AG20443 (cell line): ENCODE measurements at regions not wholly inside any gene's neighbourhood (a gene's known extent, or its start where the extent isn't known, plus 50 kb on each side); places are given as distances from the start of the nearest gene placed in this dataset.

ENCODE experiments used
- DNase-seq: peaks from one replicate; pipeline ENCODE4 v3.0.0; 2012; ENCODE audit warnings: low spot score, mixed read lengths

DNA sequence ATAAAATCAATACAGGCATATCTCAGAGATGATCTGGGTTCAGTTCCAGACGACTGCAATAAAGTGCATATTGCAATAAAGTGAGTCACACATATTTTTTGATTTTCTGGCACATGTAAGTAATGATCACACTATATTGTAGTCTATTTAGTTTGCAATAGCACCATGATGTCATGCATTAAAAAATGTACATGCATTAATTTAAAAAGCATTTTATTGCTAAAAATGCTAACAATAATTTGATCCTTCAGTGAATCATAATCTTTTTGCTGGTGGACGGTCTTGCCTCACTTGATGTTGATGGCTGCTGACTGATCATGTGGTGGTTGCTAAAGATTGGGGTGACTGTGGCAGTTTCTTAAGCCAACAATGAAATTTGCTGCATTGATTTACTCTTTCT, 511.1 kb downstream of the OTOL1 start:
- DNase-seq, result no peak

DNA sequence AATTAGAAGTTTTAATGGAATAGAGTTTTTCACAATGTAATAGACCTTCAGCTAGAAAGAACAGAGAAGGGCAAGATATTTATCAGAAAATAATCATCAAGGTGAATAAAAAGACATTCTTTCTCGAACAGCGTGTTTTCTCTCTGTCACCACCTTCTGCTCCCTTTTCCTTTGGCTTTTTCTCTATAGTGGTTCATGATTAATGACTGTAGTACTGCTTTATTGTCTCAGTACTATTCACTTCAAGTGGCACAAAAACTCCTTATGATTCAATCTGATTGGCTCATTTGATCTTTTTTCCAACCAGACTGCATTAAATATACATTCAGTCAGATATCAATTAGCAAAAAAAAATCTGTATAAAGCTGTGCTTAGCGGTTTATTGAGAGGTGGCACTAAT, 516.0 kb downstream of the OTOL1 start:
- DNase-seq, result no peak

DNA sequence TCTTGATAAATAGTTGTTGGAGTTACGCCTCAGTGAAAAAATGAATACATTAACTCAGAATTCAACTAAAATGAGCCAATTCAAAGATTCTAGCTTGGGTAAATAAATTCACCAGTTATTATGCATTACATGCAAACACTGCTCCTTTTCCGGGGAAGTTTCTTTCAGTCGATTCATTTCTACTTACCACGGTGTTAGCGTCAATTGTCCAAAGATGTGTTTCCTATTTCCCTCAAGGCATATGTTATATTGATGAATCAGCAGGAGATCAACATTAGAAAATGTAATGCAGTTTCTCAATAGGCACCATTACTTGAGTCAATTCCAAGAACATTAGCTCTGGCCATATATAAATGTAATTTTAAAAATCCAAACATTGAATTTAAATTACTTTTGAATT, 517.7 kb downstream of the OTOL1 start:
- no peak for DNase-seq

DNA sequence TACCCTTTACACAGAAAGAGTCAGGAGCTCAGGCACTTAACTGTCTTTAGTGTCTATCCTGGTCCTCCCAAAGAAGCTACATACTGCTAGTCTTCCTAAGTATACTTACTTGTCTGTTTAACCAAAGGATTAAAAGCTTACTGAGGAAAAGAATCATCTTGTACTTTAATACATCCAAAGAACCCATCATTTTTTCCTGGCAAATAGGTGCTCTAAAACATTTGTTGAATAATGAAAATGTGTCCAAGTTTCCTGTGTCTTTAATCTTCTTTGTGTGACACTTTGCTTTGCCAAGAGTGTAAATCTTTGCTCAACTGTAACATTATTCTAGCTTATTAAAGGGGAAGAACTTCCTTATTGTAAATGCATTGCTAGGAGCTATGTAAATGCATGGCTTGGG, 519.2 kb downstream of the OTOL1 start:
- no peak for DNase-seq

DNA sequence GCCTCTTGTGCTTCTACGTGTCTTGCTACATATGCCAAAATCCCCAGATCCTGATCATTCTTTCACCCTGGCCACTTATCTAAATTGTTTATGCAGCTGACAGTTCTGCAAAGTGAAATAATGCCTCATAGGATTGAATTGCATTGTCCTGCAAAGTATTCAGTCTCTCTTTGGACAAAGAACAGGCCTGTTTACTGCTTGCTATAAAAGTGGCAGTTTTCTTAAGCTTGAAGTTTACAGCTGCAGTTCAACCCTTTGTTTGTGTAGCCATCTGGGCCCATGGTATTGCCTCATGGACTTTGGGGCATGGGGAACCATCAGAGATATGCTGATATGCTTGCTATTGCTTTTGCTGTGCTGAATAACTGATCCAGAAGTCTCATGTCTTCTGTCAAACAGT, 523.2 kb downstream of the OTOL1 start:
- no peak for DNase-seq

DNA sequence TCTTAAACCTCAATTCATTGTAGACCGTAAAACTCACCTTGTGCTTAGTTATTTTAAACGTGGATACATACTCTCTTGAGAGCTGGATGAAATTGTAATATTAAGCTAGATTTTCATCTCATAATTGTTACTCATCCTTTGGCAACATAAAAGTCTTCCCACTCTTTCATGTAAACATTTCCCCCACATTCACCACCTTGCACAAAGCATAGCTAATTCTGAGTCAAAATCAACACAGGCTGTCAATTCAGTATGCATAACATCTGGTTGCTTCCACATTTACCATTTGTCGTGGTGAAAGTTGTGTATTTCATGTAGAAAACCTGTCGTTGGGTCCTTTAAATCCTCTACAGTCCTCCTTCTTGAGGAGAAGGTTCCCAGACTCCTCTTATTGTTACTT, 524.6 kb downstream of the OTOL1 start:
- no peak for DNase-seq

DNA sequence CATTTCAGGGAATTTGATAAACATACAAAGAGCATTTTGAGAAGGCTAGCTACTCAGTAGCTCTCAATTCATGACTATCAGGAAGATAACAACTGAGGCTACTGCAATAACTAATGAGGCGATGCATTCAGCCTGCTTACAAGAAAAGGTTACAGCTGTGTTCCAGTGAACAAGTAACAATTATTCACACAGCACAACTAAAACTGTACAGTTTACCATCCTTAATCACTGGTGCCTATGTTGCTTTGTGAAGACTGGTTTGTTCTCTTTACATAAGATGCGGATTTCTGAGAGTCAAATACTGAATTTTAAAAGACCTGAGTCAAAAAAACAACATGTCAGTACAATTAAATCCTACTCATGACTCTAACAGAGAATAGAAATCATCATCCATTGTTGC, 526.3 kb downstream of the OTOL1 start:
- no peak for DNase-seq

DNA sequence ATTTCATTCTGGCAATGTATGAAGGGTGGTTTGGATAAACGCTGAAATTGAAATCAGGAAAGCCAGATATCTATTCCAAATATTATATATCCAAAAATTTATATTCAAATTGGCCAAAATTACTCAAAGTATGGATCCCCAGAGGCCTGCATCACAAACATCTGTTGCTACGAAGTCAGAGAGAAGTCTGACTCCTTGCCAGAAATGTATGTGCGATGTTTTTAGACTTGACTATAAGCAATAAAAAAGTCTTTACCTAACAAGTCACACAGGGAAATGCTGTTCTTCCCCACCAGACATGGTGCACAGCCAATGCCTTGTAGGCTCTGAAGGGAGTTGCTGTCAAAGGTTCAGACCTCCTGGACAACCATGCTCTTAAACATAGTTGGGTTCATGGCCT, 533.1 kb downstream of the OTOL1 start:
- DNase-seq, result no peak

DNA sequence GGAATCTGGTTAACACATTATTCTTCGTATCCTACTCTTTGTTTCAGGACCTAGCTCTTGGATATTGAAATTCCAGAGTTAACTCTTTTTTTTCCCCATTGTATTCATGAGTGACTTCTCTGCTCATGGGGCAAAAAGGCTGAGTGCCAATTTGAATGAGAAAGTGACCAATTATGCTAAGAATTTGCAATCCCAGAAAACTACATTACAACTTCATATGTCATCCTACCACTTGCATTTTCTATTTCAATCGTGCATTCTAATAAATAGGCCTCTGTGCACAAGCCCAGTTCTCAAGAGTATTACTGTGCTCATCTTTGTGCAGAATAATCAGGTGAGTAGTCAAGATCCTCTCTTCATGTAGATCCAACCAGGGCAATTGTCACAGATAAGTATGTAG, 537.8 kb downstream of the OTOL1 start:
- DNase-seq, result peak; percentile 42

DNA sequence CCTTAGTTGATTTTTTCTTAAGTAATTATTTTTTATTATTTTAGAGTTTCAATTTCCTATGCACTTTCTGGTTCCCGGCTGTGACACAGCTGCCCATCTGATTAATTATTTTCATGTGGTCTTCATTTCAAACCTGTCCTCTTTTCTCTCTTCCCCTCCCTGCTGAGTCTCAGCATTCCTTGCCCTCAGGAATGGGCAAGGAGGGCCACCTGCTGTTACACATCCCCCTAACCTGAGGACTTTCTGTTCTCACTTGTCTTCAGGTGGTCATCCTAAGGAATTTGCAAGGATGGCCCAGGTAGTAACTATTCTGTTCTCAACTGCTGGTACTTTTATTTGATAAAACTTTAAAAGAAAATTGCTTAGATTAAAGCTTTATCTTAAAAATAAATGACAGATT, 545.0 kb downstream of the OTOL1 start:
- DNase-seq, result no peak

DNA sequence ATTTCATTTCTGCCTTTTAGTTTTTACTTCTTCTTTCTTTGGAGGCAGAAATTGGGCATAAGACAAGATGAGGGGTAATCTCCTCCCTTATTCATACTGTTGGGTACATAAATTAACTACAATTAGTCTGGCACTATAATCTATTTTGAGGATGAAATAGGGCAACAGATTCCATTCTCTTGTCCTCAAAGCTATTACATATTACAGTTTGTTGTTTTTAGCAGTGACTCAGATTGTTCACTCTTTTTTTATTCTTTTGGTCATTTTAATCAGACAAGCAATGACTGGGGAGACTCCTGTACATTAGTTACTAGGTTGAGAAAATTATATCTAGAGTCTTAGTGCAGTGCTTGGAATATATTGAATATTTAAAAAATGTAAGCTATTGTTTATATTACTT, 556.0 kb downstream of the OTOL1 start:
- peak; percentile 27 for DNase-seq

DNA sequence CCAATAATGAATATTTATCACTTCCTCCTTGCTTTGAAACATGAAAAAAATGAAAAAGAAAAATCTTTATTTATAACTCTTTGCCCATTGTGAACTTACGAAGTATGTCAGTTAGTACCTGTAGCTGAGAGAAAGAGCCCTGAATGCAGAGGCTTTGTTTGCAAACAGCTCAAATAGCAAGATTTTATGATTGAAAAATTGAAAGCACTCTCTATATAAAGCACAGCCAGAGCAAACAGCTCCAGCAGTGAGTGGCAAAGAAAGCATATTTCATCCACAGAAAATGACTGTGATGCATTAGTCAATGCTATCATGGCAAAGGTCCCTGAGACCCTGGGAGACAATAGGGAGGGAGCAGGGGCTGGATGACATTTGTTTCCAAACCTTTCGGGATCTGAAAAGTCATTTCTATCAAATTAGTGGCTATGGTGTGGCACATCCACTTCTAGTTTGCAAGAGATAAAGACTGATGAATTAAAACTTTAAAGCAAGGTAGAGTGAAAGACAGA, 576.1 kb downstream of the OTOL1 start:
- no peak for DNase-seq

DNA sequence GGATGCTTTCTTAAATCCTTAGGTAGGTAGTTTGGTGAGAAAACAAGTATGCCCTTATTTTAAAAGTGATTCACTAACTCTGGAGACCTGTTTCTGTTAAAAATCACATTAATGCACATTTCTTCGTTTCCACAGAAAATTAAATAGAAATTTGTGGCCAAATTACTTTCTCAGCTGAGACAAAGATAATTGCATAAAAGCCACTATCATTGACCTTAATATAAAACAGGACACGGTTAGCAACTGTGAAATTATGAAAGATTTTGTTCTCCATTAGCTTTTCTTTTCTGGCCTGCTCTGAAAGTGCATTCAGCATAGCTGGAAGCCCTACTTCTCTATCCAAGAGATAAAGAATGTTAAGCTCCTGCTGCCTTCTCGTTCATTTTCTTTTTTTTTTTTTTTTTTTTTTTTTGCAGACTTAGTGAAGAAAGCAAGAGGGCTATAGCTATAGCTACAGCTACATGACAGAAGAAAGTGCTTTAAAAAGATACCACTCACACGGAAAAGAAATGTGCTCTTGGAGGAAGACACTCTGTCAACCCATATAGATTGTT, 576.9 kb downstream of the OTOL1 start:
- no peak for DNase-seq

DNA sequence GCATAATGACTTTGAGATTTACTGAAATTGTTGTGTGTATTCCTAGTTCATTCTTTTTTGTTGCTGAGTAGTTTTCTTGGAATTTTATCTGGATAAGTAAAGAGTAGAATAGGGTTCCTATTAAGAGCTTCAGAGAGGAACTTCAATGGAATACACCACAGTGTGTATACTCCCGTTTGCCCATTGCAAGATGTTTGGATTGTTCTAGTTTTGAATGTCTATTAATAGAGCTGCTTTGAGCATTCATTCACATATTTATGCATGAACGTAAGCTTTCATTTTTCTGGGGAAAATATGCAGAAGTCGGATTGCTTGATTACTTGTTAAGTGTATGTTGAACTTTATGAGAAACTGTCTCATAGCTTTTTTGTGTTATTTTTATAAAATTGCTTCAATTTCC, 580.5 kb downstream of the OTOL1 start:
- peak; percentile 20 for DNase-seq

DNA sequence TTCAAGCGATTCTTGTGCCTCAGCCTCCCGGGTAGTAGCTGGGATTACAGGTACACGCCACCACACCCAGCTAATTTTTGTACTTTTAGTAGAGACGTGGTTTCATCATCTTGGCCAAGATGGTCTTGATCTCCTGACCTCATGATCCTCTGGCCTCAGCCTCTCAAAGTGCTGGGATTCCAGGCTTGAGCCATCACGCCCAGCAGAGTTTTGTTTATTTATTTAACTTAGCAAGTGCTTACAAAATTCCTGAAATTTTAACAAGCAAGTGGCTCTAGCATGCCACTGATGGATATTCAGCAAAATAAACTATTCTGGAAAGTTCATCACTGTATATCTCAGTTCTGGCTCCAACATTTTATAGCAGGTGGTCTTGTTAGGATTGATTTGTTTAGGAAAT, 585.9 kb downstream of the OTOL1 start:
- no peak for DNase-seq

DNA sequence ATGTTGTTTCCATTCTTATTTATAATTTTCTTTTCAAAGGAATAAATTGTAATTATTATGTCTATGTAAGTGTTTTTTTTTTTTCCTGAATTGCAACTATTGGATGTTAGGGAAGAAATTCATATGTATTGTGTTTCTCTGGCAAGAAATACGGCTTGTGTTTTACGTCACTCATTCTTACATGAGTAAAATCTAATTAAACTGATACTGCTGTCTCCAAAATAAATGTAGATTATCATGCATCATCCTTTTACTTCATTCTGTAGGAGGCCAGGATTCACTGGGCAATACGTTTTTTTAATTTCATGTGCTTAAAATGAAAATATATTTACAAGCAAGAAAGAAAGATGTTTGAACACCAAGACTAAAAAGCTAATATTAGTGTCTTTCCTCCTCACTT, 590.8 kb downstream of the OTOL1 start:
- no peak for DNase-seq

DNA sequence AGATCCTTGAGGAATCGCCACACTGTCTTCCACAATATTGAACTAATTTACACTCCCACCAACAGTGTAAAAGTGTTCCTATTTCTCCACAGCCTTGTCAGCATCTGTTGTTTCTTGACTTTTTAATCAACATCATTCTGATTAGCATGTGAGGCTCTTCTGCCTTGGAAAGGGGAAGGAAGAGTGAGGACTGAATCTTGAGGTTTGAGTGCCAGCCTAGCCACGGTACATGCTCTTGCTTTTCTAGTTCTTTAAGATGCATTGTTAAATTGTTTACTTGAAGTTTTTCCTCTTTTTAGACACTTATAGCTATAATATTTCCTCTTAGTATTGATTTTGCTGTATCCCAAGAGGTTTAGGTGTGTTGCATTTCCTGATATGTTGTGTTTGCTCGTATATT, 596.1 kb downstream of the OTOL1 start:
- no peak for DNase-seq

DNA sequence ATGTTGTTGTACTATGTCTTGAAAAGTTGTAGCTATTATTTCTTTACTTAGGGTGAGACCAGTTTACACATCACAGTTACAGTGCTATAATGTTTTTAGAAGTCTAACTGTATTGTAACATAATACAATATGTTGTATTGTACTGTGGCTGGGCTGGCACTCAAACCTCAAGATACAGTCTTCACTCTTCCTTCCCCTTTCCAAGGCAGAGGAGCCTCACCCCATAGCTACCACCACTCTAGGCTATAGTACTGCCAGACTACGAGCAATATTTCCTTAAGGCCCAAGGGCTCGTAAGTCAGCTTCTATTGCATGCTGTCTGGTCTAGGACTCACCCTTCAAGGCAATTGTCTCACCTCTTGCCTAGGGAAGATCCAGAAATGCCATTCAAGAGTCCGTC, 597.7 kb downstream of the OTOL1 start:
- DNase-seq, result no peak

DNA sequence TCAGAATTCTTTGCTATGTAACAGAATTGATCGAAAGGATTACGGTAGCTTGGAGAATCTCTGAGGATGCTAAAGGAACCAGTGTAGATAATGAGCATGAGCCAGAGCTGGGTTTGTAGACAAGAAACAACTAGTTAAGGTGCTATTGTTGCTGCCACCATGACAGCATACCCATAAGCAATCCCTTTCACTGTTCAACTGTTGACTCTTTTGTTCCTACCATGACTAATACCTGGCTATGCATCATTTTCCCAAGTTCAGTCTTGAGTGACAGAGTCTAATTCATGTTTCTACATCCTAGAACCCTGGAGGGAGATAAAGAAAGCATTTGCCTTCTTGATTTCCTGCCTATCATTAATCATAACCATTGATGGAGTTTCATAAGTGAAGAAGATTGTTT, 600.3 kb downstream of the OTOL1 start:
- no peak for DNase-seq

DNA sequence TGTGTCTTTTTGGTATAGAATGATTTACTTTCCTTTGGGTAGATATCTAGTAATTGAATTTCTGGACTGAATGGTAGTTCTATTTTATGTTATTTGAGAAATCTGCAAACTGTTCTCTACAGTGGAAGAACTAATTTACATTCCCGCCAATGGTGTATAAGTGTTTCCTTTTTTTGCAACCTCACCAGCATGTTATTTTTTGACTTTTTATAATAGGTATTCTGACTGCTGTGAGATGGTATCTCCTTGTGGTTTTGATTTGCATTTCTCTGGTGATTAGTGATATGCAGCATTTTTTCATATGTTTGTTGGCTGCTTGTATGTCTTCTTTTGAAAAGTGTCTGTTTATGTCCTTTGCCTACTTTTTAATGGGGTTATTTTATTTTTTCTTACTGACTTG, 607.2 kb downstream of the OTOL1 start:
- DNase-seq, result no peak

DNA sequence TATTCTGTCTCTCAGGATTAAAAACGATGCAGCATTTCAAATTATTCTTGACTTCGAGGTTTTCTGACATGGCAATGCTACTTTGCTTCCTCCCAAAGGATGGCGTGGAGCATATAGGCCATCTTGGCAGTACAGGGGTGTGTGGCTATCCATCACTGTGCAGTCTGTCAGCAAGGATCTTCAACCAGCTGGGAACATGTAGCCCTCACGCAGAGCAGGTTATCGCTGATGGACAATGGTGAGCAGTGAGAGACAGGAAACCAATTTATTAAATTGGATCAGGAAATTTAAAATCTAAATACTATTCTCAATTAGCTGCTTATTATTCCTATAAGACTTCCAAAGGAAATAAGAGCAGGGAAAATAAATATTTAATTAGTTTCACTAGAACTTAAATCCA, 615.3 kb downstream of the OTOL1 start:
- DNase-seq, result no peak

DNA sequence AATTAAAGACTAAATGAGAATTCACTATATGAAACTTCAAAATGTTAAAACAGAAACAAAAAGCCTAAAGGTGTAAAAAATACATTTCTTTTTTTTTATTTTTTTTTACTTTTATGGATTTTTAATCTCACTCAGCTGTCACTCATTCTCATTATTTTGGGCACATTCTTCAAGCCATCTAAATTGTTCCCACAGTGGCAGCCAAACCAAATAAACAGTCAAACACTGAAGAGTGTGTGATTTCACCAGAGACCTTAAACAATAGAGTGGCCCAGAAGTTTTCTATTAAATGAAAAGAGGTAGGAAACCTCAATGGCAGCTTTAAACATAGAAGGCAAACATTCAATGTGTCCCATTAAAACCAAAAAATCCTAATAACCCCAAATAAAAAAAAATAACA, 616.1 kb downstream of the OTOL1 start:
- no peak for DNase-seq

DNA sequence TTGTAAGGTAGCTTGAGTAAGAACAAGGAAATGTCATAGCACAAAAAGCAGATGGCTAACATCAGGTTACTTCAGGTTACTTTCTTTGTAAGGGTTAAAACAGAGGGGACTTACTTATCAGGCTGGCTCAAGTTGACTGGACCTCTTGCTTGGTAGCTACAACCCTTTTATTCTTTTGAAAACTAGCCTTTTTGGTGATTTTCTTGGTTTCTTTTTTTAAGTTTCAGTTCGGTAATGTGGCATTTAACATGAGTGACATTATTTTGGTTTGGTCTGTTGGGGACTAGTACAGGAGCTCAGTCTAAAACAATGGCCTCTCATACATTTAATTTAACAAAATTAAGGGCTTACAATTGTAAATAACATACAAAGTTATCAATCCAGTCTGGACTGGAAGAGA, 621.4 kb downstream of the OTOL1 start:
- no peak for DNase-seq

DNA sequence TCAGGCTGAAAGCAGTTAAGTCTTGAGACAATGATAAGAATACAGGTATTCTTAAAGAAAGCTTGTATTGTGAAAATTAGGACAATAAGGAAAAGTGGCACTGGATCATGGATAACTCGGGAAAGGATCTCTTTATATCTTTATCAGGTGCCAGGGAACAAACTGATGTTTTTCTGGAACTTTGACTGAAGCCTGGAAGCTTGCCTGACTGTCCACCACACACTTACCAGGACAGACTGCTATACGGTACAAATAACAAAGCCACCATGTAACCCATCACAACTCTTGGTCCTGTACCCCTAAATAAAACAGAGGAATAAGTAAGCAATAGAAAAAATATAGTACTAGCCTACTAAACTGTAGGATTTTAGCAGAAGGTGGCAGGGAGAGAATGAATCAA, 623.0 kb downstream of the OTOL1 start:
- DNase-seq, result no peak

DNA sequence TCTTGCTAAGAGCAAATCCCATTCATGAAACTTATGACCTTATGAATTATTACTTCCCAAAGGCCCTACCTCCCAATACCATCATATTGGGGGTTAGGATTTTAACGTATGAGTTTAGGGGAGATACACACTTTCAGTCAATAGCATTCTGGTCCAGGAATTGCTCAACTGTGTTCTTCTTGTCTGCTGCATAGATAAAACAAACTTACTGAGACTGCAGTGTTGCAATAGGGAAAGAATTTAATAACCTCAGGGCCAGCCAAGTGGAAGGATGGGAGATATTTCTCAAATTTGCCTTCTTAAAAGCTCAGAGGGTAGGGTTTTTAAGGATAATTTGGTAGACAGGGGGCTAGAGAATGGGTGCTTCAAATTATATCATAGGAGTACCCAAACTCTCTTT, 625.8 kb downstream of the OTOL1 start:
- DNase-seq, result peak; percentile 30
